ENCODE measurements at regions not wholly inside any gene's neighbourhood (a gene's known extent, or its start where the extent isn't known, plus 50 kb on each side); places are given as distances from the start of the nearest gene placed in this dataset.
"Not testable (repeated sequence)": the region's sequence is repeated elsewhere in the genome, so short reads cannot be mapped to it uniquely, and the experiment has no call there.

DNA sequence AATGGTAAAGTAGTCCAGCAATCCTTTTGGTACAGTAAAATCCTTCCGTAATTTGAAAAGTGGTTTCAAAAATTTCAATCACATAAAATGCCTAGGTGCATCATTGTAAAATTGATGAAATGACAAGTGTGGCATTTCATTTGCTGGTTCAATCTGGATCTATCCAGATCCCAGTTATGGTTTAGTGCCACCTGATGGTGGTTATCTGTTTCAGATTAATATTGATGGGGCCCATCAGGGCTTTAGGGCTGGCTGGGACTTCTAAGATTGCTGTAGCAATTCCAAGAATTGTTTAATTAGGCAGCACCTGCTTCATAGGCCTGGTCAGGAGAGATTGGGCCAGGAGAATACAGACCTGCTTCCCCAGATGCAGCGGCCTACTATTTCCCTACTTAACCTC is 55.5 kb upstream of the PIK3C3 start:
- no peak for DNase-seq (ENCODE audit: low spot score)

DNA sequence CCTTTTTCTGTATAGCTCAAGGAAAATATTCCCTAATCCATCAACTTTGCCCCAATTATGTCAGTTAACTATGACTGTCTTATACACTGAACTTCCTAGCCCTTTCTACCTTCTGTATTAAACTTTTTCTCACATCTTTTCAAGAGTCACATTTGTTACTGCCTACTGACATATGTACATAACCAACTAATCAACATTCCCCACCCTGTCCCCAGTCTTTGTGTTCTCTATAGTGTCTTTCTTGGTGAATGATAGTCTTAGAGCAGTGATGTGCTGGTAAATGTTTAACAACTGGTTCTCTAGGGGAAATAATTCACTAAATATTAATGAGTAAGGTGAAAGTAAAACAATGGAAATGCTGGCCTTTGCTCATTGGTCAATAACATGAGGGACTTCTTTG is 61.6 kb upstream of the PIK3C3 start:
- no peak for DNase-seq (ENCODE audit: low spot score)

DNA sequence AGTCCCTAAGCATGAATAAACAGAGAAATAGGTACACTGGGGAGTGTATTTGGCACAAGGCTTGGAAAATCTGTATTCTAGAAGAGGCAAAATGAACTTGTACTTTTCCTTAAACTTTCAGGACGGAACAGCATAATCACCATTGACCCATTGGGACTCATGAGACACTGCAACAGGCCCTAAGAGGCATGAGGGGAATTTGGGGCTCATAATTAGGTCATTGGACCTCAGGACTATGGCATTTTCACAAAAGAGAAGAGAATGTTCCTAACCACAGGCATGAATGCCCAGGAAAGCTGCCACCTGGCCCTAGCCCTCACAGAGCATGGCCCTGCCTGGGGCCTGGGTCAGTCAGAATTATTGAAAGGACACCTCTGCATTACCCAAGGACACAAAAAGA is 67.9 kb upstream of the PIK3C3 start:
- DNase-seq (ENCODE audit: low spot score) = no peak

DNA sequence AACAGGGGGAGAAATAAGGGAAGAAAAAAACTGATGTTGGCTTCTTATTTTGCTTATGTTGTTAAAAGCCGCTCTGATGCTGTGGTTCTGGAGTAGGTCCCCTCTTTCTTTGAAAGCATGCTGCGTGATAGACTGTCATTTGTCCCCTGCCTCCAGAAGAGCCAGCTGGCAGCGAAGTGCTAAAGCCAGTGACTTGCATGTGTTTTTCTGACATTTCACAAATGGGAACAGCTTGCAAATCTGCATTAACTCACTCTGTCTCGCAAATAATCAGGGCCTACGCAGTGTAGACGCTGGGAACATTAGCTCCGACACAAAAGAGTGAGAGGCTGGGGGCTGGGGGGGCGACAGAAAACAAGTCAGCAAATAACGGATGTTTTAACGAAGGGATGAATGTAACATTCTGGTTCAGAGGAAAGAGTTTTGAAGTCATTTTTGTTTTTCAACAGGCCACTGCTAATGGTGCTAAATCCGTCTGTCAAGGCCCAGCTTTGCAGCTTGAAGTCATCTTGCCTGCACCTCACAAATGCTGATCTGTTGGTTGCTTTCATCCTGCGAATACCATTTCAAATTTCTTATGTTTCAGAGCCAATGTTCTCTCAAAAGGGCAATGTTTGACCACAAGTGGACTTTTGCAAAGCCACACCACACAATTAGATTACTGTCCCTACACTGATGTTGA is 68.8 kb upstream of the PIK3C3 start:
- no peak for DNase-seq (ENCODE audit: low spot score)

DNA sequence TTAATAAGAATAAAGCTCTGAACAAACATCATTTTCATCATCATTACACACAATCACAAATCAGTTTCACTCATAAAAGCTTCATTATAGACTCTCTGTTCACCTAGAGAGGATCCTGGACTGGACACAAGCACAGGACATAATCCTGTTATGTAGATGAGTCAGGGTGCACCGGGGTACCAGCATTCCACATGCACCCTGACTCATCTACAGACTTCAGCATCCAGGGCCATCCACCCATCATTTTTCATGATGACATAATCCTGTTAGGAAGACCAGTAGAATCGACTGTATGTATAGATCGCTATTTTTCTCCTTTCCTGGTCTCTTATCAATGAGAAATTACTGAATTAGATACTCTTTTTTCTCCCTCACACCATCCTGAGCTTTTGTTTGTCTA is 73.7 kb upstream of the PIK3C3 start:
- DNase-seq (ENCODE audit: low spot score) = no peak

- no peak for DNase-seq (ENCODE audit: low spot score)
Measured at GRCh38 chr18:41879256-41879655, 75.8 kb upstream of the PIK3C3 start.

- no peak for DNase-seq (ENCODE audit: low spot score)
Measured at GRCh38 chr18:41875094-41875780, 79.8 kb upstream of the PIK3C3 start.

DNA sequence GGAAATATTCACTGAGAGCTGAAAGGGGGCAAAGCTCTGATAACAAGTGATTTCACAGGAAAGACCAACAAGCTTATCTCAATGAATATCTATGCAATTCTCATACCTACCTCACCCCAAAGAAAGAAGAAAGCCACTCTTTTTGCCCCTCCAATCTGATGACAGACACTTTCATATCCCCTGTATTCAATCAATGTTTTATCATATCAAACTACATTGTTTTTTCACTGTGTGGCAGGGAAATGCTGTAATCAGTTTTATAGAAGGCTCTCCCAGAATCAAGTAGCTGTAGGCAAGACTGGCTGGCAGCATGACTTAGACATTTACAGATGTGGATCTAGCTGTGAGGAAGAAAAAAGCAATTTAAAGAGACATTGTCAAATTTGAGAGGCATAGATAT is 81.3 kb upstream of the PIK3C3 start:
- no peak for DNase-seq (ENCODE audit: low spot score)

DNA sequence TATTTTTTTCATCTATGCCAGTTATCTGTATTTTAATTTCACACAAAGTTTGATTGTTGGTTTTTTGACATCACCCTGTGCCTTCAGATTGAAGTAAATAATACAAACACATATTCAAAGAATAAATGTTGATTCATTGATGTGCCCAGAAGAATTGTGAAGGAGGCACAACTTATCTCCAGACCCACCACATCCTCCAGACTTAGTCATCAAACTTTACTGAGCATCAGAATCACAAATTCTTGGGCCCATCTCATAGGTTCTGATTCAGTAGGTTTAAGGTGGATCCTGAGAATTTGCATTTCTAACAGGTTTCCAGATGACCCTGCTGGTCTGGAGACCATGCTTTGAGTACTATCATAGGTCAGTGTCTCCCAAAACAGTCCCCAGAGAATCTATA is 82.8 kb upstream of the PIK3C3 start:
- no peak for DNase-seq (ENCODE audit: low spot score)

DNA sequence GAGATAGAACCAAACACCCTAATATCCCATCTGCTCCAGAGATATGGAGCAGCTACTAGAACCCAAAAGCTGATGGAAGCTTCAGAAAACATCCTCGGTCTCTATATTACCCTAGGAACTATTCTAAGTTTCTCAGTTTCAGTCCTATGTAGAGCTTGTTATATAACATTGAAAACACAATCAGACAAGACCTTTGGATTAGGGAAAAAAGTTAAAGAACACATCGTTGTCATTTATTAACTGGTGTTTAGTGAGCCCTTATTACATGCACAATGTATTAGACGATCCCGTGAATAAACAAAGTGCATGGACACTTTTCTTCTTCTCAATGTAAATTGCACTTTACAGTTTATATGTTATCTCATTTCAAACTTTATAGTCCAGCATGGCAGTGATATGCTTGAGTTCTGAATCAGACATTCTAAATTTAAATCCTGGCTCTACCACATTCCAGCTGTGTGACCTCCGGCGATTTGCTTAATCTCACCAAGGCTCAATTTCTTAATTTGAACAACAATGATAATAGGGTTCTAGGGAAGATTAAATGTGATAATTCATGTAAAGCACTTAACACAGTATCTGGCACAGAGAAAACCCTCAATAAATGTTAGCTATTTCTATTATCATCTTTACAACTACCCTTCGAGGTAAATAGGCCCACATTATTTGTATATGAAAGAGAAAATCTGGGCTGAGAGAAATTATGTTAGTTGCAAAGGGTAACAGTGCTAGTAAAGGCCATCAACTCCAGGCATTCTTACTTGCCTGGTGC is 83.6 kb upstream of the PIK3C3 start:
- DNase-seq (ENCODE audit: low spot score) = no peak

DNA sequence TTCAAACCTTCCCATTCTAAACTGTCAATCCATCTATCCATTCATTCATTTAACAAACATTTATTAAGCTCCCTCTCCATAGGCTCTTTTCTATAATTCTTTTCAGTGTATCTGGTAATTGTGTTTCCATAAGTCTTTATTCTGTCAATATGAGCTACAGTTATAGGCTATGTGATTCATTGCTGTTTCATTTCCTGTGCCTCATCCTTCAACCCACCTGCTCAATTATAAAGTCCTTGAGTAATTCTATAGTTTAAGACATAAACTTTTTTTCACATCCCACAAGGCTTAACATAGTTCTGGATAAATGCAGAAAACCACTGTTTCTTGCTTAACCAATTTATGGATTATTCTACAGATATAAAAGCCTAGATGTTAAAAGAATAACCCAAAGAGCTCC is 84.2 kb upstream of the PIK3C3 start:
- peak; percentile 20 for DNase-seq (ENCODE audit: low spot score)

- DNase-seq (ENCODE audit: low spot score) = no peak
Measured at GRCh38 chr18:41870191-41870590, 84.8 kb upstream of the PIK3C3 start.

GRCh38 chr18:41865796-41866195 is 89.2 kb upstream of the PIK3C3 start:
- not testable (repeated sequence) for DNase-seq (ENCODE audit: low spot score)

GRCh38 chr18:41864216-41864615 is 90.8 kb upstream of the PIK3C3 start:
- no peak for DNase-seq (ENCODE audit: low spot score)

- no peak for DNase-seq (ENCODE audit: low spot score)
Measured at GRCh38 chr18:41862921-41863320, 92.1 kb upstream of the PIK3C3 start.

DNA sequence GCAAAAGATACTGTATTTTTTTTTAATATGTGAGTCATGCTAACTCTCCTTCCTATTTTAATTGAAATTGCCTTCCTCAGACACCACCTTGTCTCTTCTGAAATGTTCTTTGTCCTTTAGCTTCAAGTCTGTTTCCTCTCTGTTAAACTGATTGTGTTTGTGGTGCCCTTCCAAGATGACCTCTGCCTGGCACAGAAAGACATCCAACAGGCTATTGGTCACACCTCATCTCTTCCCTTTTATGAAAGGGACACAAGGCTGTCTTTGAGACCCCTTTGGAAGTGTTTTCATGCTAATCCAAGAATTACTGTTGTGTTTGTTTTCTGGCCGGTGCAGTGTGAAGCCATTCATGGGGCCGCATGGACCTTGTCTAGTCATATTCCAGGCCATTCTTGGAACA is 94.0 kb upstream of the PIK3C3 start:
- DNase-seq (ENCODE audit: low spot score) = no peak

DNA sequence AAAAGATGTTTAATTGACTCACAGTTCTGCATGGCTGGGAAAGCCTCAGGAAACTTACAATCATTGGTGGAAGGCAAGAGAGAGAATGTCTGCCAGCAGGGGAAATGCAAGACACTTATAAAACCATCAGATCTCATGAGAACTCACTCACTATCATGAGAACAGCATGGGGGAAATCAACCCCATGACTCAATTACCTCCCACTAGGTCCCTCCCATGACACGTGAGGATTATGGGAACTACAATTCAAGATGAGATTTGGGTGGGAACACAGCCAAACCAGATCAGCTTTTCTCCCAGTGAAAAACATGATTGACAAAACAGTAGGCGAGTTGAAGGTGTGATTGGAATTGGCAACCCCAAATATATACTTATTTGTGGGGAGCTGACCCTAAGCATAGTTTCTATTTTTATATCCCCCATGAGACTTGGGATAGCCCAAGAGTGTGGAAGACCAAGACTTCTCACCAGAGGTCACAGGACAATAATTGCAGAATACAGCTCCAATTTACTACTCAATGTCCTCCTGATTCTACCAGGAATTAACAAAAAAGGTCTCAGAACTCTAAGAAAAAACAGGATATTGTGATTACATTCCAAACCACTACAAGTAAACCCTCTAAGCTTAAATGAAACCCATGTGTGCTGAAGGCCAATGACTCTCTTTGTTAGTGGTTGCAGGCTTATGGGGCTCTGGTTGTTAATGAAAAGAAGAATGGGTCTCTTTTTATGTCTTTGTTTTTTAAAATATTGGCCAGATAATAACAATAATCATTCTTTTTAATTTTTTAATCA is 96.1 kb upstream of the PIK3C3 start:
- no peak for DNase-seq (ENCODE audit: low spot score)

DNA sequence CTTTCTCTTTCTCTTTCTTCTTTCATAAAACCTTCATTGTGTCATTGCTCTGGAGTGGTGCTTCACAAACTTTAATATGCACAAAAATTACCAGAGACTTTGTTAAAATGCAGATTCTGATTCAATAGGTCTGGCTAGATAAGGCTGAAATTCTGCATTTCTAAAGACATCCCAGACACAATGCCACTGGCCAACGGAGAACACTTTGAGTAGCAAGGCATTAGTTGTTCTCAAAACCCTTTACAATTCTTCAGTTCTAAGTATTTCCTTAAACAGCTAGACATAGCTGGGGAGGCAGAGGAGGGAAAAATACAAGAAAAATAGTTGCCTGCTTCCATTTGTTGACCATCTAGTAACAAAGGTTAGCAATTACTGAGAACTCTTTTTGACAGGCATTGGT is 101.8 kb upstream of the PIK3C3 start:
- DNase-seq (ENCODE audit: low spot score) = no peak

DNA sequence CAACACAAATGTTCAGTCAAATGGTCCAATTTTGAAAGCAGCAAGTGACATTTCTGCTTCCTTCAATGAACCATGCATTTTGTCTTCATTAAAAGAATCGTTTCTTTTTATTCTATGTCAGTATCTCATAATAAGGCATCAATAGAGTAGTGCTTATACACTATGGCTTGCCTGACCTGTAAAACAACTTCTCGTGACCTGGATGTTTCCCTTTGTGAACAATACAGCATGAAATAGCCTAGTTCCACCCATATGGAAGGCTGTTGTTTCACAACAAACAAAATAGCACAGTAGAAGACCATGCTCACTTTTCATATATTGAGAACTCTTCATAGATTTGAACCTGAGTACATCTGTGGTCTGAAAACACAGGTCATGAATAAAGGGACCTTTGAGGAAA is 104.3 kb upstream of the PIK3C3 start:
- DNase-seq (ENCODE audit: low spot score) = no peak

- DNase-seq (ENCODE audit: low spot score) = no peak
Measured at GRCh38 chr18:41849632-41850031, 105.4 kb upstream of the PIK3C3 start.

GRCh38 chr18:41845563-41845962 is 109.5 kb upstream of the PIK3C3 start:
- no peak for DNase-seq (ENCODE audit: low spot score)

GRCh38 chr18:41842886-41843285 is 112.1 kb upstream of the PIK3C3 start:
- no peak for DNase-seq (ENCODE audit: low spot score)

Data from kidney capillary endothelial cell (primary cell).